C4-2B (cell line): ENCODE measurements at regions not wholly inside any gene's neighbourhood (a gene's known extent, or its start where the extent isn't known, plus 50 kb on each side); places are given as distances from the start of the nearest gene placed in this dataset.

Experiments
- CTCF ChIP-seq: fragments of 450-650 bp; conservative IDR thresholded peaks from 2 replicates; pipeline ENCODE4 v1.5.1; 2017; ENCODE audit warnings: mild to moderate bottlenecking
- ZFX ChIP-seq: fragments of 450-650 bp; IDR thresholded peaks from 2 replicates; pipeline ENCODE4 v1.6.1; 2017

DNA sequence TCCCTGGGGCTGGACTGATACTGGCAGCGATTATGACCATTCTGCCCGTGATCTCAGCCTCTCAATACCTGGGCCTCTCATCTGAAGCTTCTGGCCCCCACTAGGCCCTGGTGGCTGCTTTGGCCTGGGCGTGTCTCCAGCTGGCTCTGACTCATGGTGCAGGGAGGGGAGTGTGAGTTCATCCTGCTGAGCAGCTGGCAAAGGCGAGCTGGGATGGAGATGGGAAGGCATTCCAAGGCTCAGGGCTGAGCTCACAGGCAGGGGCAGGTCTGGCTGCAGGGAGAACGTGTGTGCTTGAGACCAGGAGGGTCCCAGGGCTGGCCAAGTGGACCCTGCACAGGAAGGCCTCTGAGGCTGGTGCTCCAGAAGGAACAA lies 221.8 kb downstream of the TMEM121 start:
- TF ChIP-seq CTCF (no peak), ZFX (no peak)
